Globus pallidus (tissue), 1 donor: ENCODE measurements at regions not wholly inside any gene's neighbourhood (a gene's known extent, or its start where the extent isn't known, plus 50 kb on each side); places are given as distances from the start of the nearest gene placed in this dataset.
"Not testable (repeated sequence)": the region's sequence is repeated elsewhere in the genome, so short reads cannot be mapped to it uniquely, and the experiment has no call there.

Experiments used
- DNase-seq: peaks from one replicate; pipeline ENCODE4 v3.0.0-alpha.2; 2015; ENCODE audit warnings: low spot score

- DNase-seq = no peak
Observed at GRCh38 chr17:69672924-69673323, 258.4 kb downstream of the MAP2K6 start.

- DNase-seq = peak; percentile 26
Observed at GRCh38 chr17:69677130-69677529, 262.6 kb downstream of the MAP2K6 start.

GRCh38 chr17:69678206-69678605 lies 263.7 kb downstream of the MAP2K6 start:
- DNase-seq = no peak

- DNase-seq = no peak
Observed at GRCh38 chr17:69679829-69680228, 265.3 kb downstream of the MAP2K6 start.

DNA sequence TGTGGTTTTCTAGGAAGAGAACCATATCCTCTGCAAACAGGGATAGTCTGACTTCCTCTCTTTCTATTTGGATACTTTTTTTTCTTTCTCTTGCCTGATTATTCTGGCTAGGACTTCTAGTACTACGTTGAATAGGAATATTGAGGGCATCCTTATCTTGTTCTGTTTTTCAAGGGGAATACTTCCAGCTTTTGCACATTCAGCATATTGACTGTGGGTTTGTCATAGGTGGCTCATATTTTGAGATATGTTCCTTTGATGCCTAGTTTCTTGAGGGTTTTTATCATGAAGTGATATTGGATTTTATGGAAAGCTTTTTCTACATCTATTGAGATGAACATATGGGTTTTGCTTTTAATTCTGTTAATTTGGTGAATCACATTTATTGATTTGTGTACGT lies 269.8 kb downstream of the MAP2K6 start:
- no peak for DNase-seq

GRCh38 chr17:69685150-69685549 lies 270.7 kb downstream of the MAP2K6 start:
- DNase-seq = not testable (repeated sequence)

- DNase-seq = no peak
Observed at GRCh38 chr17:69690531-69690930, 276.0 kb downstream of the MAP2K6 start.

GRCh38 chr17:69692171-69692570 lies 277.7 kb downstream of the MAP2K6 start:
- no peak for DNase-seq

- DNase-seq = no peak
Observed at GRCh38 chr17:69695646-69696045, 281.1 kb downstream of the MAP2K6 start.

GRCh38 chr17:69696650-69697049 lies 282.2 kb downstream of the MAP2K6 start:
- no peak for DNase-seq

- DNase-seq = not testable (repeated sequence)
Observed at GRCh38 chr17:69698352-69698751, 283.9 kb downstream of the MAP2K6 start.

DNA sequence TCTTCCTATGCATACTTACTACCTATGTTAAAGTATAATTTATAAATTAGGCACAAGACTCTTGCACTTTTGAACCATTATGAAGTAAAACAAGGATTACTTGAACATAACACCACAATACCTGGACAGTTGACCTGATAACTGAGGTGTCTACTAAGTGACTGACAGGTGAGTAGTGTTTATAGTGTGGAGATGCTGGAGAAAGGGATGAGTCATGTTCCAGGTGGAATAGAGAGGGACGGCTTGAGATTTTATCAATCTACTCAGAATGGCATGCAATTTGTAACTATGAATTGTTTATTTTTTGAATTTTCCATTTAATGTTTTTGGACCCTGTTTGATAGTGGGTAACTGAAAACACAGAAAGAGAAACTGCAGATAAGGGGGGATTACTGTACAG lies 287.6 kb downstream of the MAP2K6 start:
- DNase-seq = no peak

- DNase-seq = no peak
Observed at GRCh38 chr17:69703751-69704150, 289.3 kb downstream of the MAP2K6 start.

DNA sequence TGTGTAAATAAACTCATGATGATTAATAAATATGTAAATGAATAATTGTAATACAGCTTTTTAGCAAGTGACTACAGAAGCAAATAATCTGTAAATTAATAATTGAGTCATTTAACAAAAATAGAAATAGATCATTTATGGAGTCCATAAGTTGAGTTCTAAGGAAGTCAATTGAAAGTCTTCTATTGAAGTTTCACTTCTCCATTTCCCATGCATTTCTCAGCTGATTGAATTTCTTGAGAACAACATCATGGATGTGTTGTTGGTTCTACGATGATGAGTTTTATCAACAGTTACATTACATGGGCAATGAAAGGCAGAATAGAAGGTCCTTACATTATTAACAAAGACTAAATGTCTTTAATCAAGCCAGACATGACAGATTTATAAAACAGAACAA lies 290.4 kb downstream of the MAP2K6 start:
- no peak for DNase-seq

GRCh38 chr17:69706127-69706526 lies 291.6 kb downstream of the MAP2K6 start:
- no peak for DNase-seq

GRCh38 chr17:69709441-69709840 lies 294.9 kb downstream of the MAP2K6 start:
- peak; percentile 3 for DNase-seq

DNA sequence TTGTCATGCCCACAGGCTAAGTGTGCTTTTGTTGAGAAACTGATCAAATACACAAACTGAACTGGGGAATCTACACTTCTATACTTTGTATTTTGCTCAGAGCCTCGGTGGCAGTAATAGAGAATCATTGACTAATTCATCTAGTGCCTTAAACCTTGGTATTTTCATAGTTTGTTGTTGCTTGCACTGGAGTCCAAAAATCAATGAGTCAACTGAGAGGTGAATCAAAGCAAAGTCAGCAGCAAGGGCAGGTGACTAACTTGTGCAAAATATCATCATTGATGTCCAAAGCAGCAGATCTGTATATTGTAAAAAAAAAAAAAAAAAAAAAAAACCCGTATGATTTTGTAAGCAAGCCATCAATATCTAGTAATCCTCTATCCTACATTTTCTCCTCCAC lies 296.4 kb downstream of the MAP2K6 start:
- no peak for DNase-seq

DNA sequence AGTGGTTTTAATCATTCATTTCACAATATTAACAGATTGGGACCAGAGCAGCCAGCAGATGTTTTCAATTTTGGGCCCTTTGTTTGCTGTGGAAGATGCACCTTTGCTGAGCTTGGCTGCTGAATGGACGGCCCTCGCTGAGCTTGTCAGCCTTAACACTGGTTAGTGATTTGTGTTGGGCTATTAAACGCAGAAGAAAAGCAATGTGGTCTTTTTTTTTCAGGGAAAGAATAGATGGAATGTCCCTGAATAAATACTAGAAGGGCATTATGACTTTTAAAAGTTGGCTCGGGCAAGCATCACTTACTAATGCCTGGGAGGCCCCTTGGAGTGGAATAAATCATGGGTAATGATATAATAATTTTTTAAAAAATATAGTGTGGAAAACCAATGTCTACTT lies 297.0 kb downstream of the MAP2K6 start:
- no peak for DNase-seq

DNA sequence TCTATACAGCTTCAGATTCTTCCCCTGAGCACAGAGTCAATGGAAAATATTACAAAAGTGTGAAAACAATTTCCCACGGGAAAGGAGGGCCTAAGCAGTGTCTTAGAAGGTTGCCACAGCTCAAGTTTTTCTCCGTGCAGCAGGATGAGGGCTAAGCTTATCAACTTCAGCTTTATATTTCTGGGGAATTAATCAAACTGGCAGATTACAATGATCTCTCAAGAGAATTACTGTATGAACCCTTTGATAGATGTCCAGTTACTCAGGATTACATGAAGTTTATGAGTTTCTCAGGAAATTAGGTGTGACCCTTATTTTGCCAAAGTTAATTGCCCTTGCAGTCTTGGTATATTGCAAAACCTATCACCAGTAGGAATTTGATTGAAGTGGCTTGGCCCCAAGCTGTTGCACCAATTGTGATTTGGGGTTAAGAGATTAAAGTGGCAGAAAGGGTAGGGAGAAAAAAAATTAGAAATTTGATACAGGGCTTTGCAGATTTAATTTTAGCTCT lies 298.4 kb downstream of the MAP2K6 start:
- no peak for DNase-seq

DNA sequence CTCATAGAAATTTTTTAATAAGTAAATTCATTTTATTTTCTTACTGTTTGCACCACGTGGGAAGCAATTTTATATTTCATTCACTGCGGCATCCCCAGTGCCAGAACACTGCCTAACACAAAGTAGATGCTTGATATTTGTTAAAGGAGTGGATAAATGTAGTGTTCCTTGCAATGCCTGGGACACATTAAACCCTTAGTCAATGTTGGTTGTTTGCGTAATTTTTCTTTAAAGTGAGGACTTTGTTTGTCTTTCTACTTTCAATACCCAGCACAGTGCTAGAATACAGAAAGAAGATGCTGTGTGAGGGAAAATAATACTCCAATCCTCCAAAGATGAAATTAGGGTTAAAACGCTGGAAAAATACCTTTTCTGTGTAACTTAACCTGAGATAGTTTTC lies 299.3 kb downstream of the MAP2K6 start:
- no peak for DNase-seq

DNA sequence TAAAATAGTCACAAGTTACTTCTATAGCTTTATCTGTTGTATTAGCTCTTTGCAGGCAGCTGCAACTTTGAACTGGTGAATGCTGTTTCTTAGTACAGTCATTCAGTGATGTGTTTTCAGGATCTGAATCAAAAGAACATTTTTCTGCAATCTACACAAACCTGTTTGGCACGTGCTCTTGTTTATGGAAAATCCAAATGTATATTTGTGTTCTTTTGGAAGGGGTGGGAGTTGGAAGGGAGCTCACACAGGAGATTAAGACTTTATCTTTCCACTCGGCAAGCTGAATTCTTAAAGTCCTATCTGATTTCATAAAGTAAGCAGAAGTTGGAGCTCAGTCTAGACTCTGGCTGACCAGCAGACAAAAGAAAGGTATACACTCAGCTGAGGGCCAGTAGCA lies 300.2 kb downstream of the MAP2K6 start:
- no peak for DNase-seq

- no peak for DNase-seq
Observed at GRCh38 chr17:69715656-69716055, 301.2 kb downstream of the MAP2K6 start.

- no peak for DNase-seq
Observed at GRCh38 chr17:69716556-69716955, 302.1 kb downstream of the MAP2K6 start.

DNA sequence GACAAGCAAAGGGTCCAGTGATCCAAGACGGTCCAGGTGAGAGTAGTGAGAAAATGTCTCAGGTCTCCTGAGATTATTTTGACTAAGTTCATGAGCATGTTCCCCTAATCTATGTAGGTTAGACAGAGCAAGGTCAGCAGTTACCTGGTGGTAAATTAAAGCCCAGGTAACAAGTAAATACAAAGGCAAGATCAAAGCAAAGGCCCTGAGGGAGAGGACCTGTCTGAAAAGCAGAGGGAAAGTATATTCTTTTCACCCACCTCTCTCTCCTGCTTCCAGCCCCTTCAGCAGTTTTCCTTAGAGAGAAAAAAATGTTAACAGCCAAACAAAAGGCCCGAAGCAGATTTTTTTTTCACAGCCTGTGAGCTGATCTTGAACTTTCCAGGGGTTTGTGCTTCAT lies 302.7 kb downstream of the MAP2K6 start:
- no peak for DNase-seq

DNA sequence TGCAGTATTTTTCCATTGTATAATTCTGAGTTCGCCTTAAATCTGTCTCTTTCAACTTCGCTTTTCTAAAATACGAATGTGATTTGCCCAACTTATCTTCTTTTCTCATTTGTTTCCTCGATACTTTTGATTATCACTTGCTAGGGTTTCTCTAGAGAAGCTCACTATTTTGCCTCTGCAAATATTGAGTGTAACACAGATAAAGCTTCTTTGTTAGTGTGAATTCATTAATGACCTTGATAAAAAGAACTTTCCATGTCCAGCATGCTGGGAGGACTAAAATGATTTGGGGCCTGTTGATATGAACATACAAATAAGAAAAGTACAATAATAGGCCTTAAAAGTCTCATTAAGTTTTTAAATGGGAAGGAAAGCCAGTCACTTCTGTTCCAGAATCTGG lies 303.3 kb downstream of the MAP2K6 start:
- DNase-seq = no peak
